BLaER1 treated with 17β-estradiol and CSF1 and Interleukin-3, amounts not matched to agents 10 nM and 100 nM (cell line): ENCODE measurements at regions not wholly inside any gene's neighbourhood (a gene's known extent, or its start where the extent isn't known, plus 50 kb on each side); places are given as distances from the start of the nearest gene placed in this dataset.
A peak's percentile ranks its signal among the peaks of the same experiment; 100 is the strongest.
"Not testable (repeated sequence)": the region's sequence is repeated elsewhere in the genome, so short reads cannot be mapped to it uniquely, and the experiment has no call there.

Experiments used
- H3K27ac ChIP-seq, 11 experiments: shearing (Covaris generic); formaldehyde crosslinking; 2 replicates each; pipeline ENCODE4 v1.8.1; 2022
- H3K27me3 ChIP-seq, 11 experiments: shearing (Covaris generic); formaldehyde crosslinking; 2 replicates each; pipeline ENCODE4 v1.8.1; 2022
- H3K36me3 ChIP-seq, 11 experiments: shearing (Covaris generic); formaldehyde crosslinking; 2 replicates each; pipeline ENCODE4 v1.8.1; 2022
- H3K4me1 ChIP-seq, 10 experiments: shearing (Covaris generic); formaldehyde crosslinking; 2 replicates each; pipeline ENCODE4 v1.8.1; 2022
- H3K4me2 ChIP-seq, 11 experiments: shearing (Covaris generic); formaldehyde crosslinking; 2 replicates each; pipeline ENCODE4 v1.8.1; 2022
- H3K4me3 ChIP-seq, 10 experiments: shearing (Covaris generic); formaldehyde crosslinking; 2 replicates each; pipeline ENCODE4 v1.8.1; 2022
- H3K9ac ChIP-seq, 11 experiments: shearing (Covaris generic); formaldehyde crosslinking; 2 replicates each; pipeline ENCODE4 v1.8.1; 2022
- H3K9me3 ChIP-seq, 11 experiments: shearing (Covaris generic); formaldehyde crosslinking; replicated peaks in 1 of 11; 2 replicates each; pipeline ENCODE4 v1.8.1; 2022
- H4K20me1 ChIP-seq, 11 experiments: shearing (Covaris generic); formaldehyde crosslinking; 2 replicates each; pipeline ENCODE4 v1.8.1; 2022
- Cebpa-rat ChIP-seq, 11 experiments: shearing (Covaris generic); IDR thresholded peaks; 2 replicates each; pipeline ENCODE4 v1.8.1; 2022

- H3K4me1 ChIP-seq, result peaks cover 17 to 52% (median 45%) of the 10 kb centered on the region in 10 experiments
- no peak overlapping the region for H3K9ac ChIP-seq
- no peak for TF ChIP-seq Cebpa-rat (IDR thresholded peaks at IDR 0.05)
- peaks cover 0 to 33% (median 0%) of the 10 kb centered on the region in 11 experiments; a peak in 6 of 22 replicates for H3K27me3 ChIP-seq
- H3K4me2 ChIP-seq, result peak overlapping the region in 3 of 11 experiments; percentile 17 to 56 (median 44); a peak in 1 of 22 replicates
- H3K4me3 ChIP-seq, result no peak overlapping the region
- peaks cover 19 to 74% (median 61%) of the 10 kb centered on the region in 11 experiments for H3K9me3 ChIP-seq
- H3K27ac ChIP-seq, result peak overlapping the region in 3 of 11 experiments; percentile 51 to 72 (median 66); a peak in 3 of 22 replicates
- H4K20me1 ChIP-seq, result no peaks in the 10 kb centered on the region
- peaks cover 0 to 7% (median 0%) of the 10 kb centered on the region in 11 experiments; a peak in 2 of 22 replicates for H3K36me3 ChIP-seq
Measured at GRCh38 chr7:45434167-45434784, 139.9 kb upstream of the ADCY1 start.

GRCh38 chr7:45435131-45435530, 139.0 kb upstream of the ADCY1 start:
- Histone ChIP-seq H3K27me3 (peaks cover 0 to 33% (median 0%) of the 10 kb centered on the region in 11 experiments; a peak in 7 of 22 replicates), H3K4me1 (peaks cover 17 to 52% (median 45%) of the 10 kb centered on the region in 10 experiments), H3K4me3 (no peak overlapping the region), H3K4me2 (peak overlapping the region; percentile 11 to 56 (median 38); a peak in 17 of 22 replicates), H3K27ac (peak overlapping the region in 6 of 11 experiments; percentile 25 to 72 (median 55); a peak in 11 of 22 replicates), H3K36me3 (peaks cover 0 to 7% (median 0%) of the 10 kb centered on the region in 11 experiments; a peak in 3 of 22 replicates), H3K9me3 (peaks cover 28 to 83% (median 69%) of the 10 kb centered on the region in 11 experiments), H4K20me1 (no peaks in the 10 kb centered on the region), H3K9ac (no peak overlapping the region)
- no peak for TF ChIP-seq Cebpa-rat (IDR thresholded peaks at IDR 0.05)

DNA sequence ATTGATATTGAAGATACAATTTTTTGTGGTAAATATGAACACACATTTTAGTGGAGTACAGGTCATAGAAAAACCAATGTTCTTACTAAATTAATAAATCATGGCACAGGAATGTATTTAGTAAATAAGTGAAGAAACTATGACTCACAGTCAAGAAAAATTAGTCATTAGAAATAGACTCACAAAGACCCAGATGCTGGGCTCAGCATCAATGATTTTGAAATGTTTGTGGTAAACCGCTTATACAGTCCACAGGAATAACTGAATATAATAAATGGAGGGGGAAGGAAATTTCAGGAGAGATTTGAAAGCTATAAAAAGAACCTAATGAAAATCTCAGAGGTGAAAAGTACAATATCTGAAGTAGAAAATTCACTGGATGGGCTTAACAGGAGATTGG, 138.3 kb upstream of the ADCY1 start:
- Histone ChIP-seq H3K4me2 (peak overlapping the region in 10 of 11 experiments; percentile 25 to 80 (median 50); a peak in 18 of 22 replicates), H3K27ac (peak overlapping the region in 9 of 11 experiments; percentile 22 to 72 (median 57); a peak in 16 of 22 replicates), H3K4me3 (no peak overlapping the region; a peak in 2 of 20 replicates), H3K9ac (no peak overlapping the region), H3K27me3 (peaks cover 0 to 33% (median 0%) of the 10 kb centered on the region in 11 experiments; a peak in 7 of 22 replicates), H4K20me1 (no peaks in the 10 kb centered on the region), H3K9me3 (peaks cover 32 to 84% (median 73%) of the 10 kb centered on the region in 11 experiments), H3K4me1 (peaks cover 17 to 51% (median 44%) of the 10 kb centered on the region in 10 experiments), H3K36me3 (peaks cover 0 to 7% (median 0%) of the 10 kb centered on the region in 11 experiments; a peak in 3 of 22 replicates)
- TF ChIP-seq Cebpa-rat (IDR thresholded peaks at IDR 0.05), result no peak

DNA sequence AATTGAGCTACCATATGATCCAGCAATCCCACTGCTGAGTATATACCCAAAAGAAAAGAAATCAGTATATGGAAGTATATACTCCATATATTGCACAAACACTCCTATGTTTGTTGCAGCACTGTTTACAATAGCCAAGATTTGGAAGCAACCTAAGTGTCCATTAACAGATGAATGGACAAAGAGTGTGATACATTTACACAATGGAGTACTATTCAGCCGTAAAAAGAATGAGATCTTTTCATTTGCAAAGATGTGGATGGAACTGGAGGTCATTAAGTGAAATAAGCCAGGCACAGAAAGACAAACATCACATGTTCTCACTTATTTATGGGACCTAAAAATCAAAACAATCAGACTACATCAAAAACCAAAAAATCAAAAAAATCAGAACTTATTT, 133.4 kb upstream of the ADCY1 start:
- not testable (repeated sequence) for H4K20me1 ChIP-seq, H3K36me3 ChIP-seq, H3K4me3 ChIP-seq, H3K4me2 ChIP-seq, H3K9ac ChIP-seq, H3K27ac ChIP-seq
- H3K9me3 ChIP-seq, result peaks cover 32 to 47% (median 43%) of the 10 kb centered on the region in 11 experiments
- peaks cover 7 to 13% (median 10%) of the 10 kb centered on the region in 10 experiments; a peak in 18 of 20 replicates for H3K4me1 ChIP-seq
- H3K27me3 ChIP-seq, result peaks cover 0 to 21% (median 0%) of the 10 kb centered on the region in 11 experiments; a peak in 7 of 22 replicates

DNA sequence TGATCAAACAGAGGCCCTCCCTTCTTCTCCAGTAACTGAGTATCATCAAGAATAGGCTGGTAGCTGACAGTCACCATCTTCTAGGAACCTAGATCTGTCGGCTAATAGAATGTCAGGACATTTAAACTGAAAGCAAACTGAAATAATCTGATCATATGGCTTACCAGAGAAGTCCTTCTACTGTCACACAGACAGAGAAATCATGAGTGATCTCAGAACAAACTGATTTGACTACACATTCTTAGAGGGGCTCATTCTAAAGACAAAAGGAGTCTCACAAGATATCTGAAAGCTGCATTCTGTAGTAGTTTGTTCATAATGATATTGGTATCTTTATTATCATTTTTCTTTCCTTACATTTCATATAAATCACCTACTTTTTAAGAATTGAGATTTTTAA, 130.9 kb upstream of the ADCY1 start:
- no peak for TF ChIP-seq Cebpa-rat (IDR thresholded peaks at IDR 0.05)
- H3K4me1 ChIP-seq, result peaks cover 0 to 7% (median 0%) of the 10 kb centered on the region in 10 experiments; a peak in 2 of 20 replicates
- no peak overlapping the region for H3K4me2 ChIP-seq
- H3K27ac ChIP-seq, result no peak overlapping the region
- no peak overlapping the region for H3K4me3 ChIP-seq
- H3K9me3 ChIP-seq, result peaks cover 18 to 32% (median 22%) of the 10 kb centered on the region in 11 experiments
- H3K9ac ChIP-seq, result no peak overlapping the region
- no peaks in the 10 kb centered on the region for H4K20me1 ChIP-seq
- peaks cover 0 to 12% (median 0%) of the 10 kb centered on the region in 11 experiments; a peak in 7 of 22 replicates for H3K27me3 ChIP-seq
- peaks cover 0 to 3% (median 0%) of the 10 kb centered on the region in 11 experiments; a peak in 2 of 22 replicates for H3K36me3 ChIP-seq

DNA sequence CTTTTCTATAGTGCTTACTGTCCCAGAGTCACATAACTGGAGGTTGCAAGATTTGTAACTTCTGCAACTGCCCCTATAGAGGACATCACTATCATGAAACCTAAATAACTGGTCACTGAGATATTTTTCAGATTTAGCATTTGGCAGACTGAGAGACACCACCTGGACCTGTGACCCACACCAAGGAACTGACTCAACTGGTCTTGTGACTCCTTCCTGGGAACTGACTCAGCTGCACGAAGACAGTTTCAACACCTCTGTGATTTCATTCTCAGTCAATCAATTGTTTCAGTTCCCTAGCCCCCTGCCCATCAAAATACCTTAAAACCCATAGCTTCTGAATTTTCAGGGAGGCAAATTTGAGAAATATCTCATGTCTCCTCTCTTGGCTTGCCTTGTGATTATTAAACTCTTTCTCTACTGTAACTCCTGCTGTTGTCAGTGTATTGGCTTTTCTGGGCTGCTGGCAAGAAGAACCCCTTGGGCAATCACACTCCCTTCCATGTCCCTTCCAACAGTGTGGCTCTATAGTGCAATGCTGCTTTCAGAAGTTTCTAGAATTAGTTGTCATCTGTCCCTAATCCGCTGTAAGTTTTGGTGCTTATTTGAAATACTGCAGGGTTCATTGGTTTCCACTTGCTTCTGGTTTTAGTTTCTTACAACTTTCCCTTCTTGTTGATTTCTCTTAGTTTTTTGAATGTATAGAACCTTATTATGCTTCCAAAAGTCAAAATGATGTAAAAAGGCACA, 127.8 kb upstream of the ADCY1 start:
- TF ChIP-seq Cebpa-rat (IDR thresholded peaks at IDR 0.05), result no peak
- peak overlapping the region in 2 of 11 experiments; percentile 9 to 35; a peak in 1 of 22 replicates for H3K4me2 ChIP-seq

DNA sequence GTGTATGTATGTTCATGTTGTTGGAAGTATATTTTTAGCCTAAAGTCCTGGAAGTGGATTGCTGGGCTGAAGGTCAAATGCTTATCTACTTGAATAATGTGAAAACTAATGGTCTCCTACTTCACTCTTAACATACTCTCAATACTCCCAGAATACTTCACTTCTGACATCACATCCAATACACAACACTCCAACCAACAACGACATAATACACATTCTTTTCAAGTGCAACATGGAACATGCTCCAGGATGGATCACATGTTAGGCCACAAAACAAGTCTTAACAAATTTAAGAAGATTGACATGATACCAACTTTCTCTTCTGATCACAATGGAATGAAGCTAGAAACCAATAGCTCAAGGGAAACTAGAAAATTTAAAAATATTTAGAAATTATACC, 126.9 kb upstream of the ADCY1 start:
- Histone ChIP-seq H3K27ac (no peak overlapping the region), H3K9me3 (peaks cover 0 to 9% (median 0%) of the 10 kb centered on the region in 11 experiments; a peak in 1 of 22 replicates), H3K4me1 (peaks cover 0 to 30% (median 6%) of the 10 kb centered on the region in 10 experiments; a peak in 10 of 20 replicates), H3K4me2 (no peak overlapping the region), H3K27me3 (no peaks in the 10 kb centered on the region), H4K20me1 (no peaks in the 10 kb centered on the region), H3K4me3 (no peak overlapping the region), H3K9ac (no peak overlapping the region), H3K36me3 (no peaks in the 10 kb centered on the region)
- TF ChIP-seq Cebpa-rat (IDR thresholded peaks at IDR 0.05), result no peak

More for the DNA sequence above, 127.8 kb upstream of the ADCY1 start:
- no peak overlapping the region for H3K27ac ChIP-seq
- no peak overlapping the region for H3K9ac ChIP-seq
- H4K20me1 ChIP-seq, result no peaks in the 10 kb centered on the region
- peaks cover 0 to 5% (median 0%) of the 10 kb centered on the region in 11 experiments; a peak in 1 of 22 replicates for H3K27me3 ChIP-seq
- H3K36me3 ChIP-seq, result no peaks in the 10 kb centered on the region
- H3K4me3 ChIP-seq, result no peak overlapping the region
- H3K9me3 ChIP-seq, result peaks cover 0 to 9% (median 0%) of the 10 kb centered on the region in 11 experiments; a peak in 2 of 22 replicates
- peaks cover 0 to 21% (median 2%) of the 10 kb centered on the region in 10 experiments; a peak in 10 of 20 replicates for H3K4me1 ChIP-seq

DNA sequence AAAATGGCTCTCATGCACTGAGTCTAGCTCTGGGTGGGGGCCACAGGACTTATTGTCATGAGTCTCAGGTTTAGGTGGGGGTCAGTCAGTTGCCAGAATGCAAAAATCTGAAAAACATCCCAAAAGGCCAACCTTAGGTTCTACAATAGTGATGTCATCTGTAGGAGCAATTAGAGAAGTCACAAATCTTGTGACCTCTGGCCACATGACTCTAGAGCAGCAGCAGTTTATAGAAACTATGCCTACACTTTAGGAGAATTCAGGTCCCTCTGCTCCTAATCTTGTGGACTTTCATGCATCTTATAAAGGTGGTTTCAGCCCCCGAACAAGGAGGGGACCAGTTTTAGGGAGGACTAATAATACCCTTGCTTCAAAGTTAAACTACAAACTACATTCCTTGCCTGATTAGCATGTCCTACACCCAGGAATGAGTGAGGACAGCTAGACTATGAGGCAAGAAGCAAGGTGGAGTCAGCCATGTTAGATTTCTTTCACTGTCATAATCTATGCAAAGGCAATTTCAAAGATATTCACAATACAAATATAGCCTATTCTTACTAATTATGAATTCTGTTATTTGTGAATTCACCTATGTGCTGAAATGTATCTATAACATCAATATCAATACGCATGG, 123.5 kb upstream of the ADCY1 start:
- Histone ChIP-seq H3K4me2 (peak overlapping the region in 3 of 11 experiments; percentile 37 to 87 (median 78); a peak in 6 of 22 replicates), H4K20me1 (no peaks in the 10 kb centered on the region), H3K27ac (peak overlapping the region in 3 of 11 experiments; percentile 4 to 50 (median 25); a peak in 5 of 22 replicates), H3K9me3 (peaks cover 0 to 9% (median 0%) of the 10 kb centered on the region in 11 experiments; a peak in 1 of 22 replicates), H3K4me1 (peaks cover 0 to 31% (median 6%) of the 10 kb centered on the region in 10 experiments; a peak in 10 of 20 replicates), H3K9ac (no peak overlapping the region), H3K4me3 (no peak overlapping the region), H3K36me3 (no peaks in the 10 kb centered on the region), H3K27me3 (no peaks in the 10 kb centered on the region)
- no peak for TF ChIP-seq Cebpa-rat (IDR thresholded peaks at IDR 0.05)
